Body of pancreas (tissue), 4 donors: ENCODE measurements at regions not wholly inside any gene's neighbourhood (a gene's known extent, or its start where the extent isn't known, plus 50 kb on each side); places are given as distances from the start of the nearest gene placed in this dataset.

Experiments
- POLR2A ChIP-seq, 3 donors: fragments of 450-650 bp; IDR thresholded peaks; one replicate each; pipeline ENCODE4 v1.6.1; 2016; ENCODE audit warnings: antibody characterized with exemption in 3 of 3, mild to moderate bottlenecking in 2 of 3
- TF ChIP-seq, protein P1 (sequence below), 7 experiments: fragments of 450-650 bp in 4 of 7; fragments of 200-600 bp in 3 of 7; sonication (generic) in 3 of 7; IDR thresholded peaks; one replicate each; pipeline ENCODE4 v1.5.1; 2016 to 2019; ENCODE audit warnings: antibody characterized with exemption in 7 of 7

DNA sequence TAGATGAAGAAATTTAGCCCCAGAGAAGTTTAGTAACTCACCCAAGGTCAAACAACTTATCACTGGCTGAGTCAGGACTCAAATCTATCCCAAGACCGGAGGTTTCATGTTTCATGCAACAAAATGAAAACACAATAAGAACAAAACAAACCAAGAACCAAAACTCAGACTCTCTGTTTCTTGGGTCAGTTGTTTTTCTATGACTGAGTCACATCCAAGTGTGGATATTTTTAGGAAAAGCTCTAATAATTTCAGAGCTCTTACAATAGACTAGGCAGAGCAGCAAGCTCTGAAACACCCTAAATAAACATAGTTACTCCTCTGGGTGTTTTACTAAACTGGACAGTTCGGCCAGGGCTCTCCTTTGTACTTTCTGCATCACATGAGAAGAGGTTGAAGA lies 87.6 kb upstream of the PRB2 start:
- TF ChIP-seq, protein P1, sequence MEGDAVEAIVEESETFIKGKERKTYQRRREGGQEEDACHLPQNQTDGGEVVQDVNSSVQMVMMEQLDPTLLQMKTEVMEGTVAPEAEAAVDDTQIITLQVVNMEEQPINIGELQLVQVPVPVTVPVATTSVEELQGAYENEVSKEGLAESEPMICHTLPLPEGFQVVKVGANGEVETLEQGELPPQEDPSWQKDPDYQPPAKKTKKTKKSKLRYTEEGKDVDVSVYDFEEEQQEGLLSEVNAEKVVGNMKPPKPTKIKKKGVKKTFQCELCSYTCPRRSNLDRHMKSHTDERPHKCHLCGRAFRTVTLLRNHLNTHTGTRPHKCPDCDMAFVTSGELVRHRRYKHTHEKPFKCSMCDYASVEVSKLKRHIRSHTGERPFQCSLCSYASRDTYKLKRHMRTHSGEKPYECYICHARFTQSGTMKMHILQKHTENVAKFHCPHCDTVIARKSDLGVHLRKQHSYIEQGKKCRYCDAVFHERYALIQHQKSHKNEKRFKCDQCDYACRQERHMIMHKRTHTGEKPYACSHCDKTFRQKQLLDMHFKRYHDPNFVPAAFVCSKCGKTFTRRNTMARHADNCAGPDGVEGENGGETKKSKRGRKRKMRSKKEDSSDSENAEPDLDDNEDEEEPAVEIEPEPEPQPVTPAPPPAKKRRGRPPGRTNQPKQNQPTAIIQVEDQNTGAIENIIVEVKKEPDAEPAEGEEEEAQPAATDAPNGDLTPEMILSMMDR (IDR thresholded peaks at IDR 0.05), result no peak
- TF ChIP-seq POLR2A (IDR thresholded peaks at IDR 0.05), result no peak
